ENCODE measurements at regions not wholly inside any gene's neighbourhood (a gene's known extent, or its start where the extent isn't known, plus 50 kb on each side); places are given as distances from the start of the nearest gene placed in this dataset.

DNA sequence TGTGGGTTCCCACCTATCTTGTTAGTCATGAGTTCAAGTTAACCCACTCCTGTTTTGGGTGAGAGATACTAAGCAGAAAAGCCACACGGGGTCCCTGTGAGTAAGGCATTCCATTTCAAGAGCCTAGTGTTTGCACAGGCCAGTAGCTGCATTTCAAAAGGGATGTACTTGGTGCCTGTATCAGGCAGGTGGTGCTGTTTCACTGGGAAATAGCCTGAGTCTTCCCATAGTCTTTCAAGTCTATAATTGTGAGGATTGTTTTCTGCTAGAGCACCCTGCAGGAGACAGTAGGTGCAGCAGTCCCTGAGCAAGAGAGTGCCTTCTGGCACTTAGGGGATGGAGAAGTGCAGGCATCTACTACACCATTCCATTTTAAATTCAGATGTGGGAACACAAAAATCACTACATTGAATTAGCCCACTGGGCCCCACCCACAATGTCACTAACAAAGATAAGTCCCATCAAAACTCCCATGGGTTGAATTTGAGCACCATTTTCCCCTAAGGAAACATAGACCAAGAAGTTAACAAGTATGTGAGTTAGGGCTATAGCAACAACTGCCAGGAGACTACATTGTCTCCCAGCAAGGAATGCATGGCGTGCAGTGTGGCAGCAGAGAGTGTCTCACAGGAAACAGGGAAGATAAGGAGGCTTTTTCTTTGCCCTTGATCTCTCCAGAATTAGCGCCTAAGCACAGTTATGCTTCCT, 263.2 kb downstream of the COX7C start:
- Histone ChIP-seq H3K27ac (ENCODE audit: low read depth) (no peak overlapping the region), H3K4me2 (no peak overlapping the region), H3K79me2 (replicated peaks; ENCODE audit: insufficient read depth) (no peaks in the 10 kb centered on the region), H3K27me3 (ENCODE audit: insufficient read depth) (no peaks in the 10 kb centered on the region), H4K20me1 (replicated peaks; ENCODE audit: insufficient read depth) (no peaks in the 10 kb centered on the region), H3K9me2 (ENCODE audit: insufficient read depth) (no peaks in the 10 kb centered on the region), H2AFZ (no peak overlapping the region), H3K4me3 (no peak overlapping the region), H3F3A (replicated peaks; ENCODE audit: low read depth) (no peaks in the 10 kb centered on the region), H3K4me1 (ENCODE audit: insufficient read depth) (peaks cover 4% of the 10 kb centered on the region; the same call in 1 of the 2 replicates), H3K36me3 (ENCODE audit: insufficient read depth) (no peaks in the 10 kb centered on the region)
- Mint-ChIP-seq H3K4me3 (no peak overlapping the region), H3K27me3 (ENCODE audit: insufficient read depth, low read depth, poor library complexity) (no peaks in the 10 kb centered on the region), H3K9me3 (no peaks in the 10 kb centered on the region), H3K36me3 (ENCODE audit: low read depth) (no peaks in the 10 kb centered on the region), H3K27ac (0 out of 2 replicates have a peak overlapping the region, but pooled peaks have one; percentile 59), H3K4me1 (peaks cover 9% of the 10 kb centered on the region; the same call in 2 of the 3 replicates)
- ATAC-seq (peak; percentile 97), DNase-seq (ENCODE audit: low spot score) (peak; percentile 92)
- TF ChIP-seq, protein P1, sequence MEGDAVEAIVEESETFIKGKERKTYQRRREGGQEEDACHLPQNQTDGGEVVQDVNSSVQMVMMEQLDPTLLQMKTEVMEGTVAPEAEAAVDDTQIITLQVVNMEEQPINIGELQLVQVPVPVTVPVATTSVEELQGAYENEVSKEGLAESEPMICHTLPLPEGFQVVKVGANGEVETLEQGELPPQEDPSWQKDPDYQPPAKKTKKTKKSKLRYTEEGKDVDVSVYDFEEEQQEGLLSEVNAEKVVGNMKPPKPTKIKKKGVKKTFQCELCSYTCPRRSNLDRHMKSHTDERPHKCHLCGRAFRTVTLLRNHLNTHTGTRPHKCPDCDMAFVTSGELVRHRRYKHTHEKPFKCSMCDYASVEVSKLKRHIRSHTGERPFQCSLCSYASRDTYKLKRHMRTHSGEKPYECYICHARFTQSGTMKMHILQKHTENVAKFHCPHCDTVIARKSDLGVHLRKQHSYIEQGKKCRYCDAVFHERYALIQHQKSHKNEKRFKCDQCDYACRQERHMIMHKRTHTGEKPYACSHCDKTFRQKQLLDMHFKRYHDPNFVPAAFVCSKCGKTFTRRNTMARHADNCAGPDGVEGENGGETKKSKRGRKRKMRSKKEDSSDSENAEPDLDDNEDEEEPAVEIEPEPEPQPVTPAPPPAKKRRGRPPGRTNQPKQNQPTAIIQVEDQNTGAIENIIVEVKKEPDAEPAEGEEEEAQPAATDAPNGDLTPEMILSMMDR (conservative IDR thresholded peaks at IDR 0.05; ENCODE audit: low read depth in 2 of 2): peak; percentile 96 to 97
- TF ChIP-seq ZNF331 (CRISPR knock-in tag; IDR thresholded peaks at IDR 0.05; ENCODE audit: low read depth): no peak
- TF ChIP-seq STAT1 (IDR thresholded peaks at IDR 0.05; ENCODE audit: unreplicated experiment): no peak
- TF ChIP-seq, protein P2, sequence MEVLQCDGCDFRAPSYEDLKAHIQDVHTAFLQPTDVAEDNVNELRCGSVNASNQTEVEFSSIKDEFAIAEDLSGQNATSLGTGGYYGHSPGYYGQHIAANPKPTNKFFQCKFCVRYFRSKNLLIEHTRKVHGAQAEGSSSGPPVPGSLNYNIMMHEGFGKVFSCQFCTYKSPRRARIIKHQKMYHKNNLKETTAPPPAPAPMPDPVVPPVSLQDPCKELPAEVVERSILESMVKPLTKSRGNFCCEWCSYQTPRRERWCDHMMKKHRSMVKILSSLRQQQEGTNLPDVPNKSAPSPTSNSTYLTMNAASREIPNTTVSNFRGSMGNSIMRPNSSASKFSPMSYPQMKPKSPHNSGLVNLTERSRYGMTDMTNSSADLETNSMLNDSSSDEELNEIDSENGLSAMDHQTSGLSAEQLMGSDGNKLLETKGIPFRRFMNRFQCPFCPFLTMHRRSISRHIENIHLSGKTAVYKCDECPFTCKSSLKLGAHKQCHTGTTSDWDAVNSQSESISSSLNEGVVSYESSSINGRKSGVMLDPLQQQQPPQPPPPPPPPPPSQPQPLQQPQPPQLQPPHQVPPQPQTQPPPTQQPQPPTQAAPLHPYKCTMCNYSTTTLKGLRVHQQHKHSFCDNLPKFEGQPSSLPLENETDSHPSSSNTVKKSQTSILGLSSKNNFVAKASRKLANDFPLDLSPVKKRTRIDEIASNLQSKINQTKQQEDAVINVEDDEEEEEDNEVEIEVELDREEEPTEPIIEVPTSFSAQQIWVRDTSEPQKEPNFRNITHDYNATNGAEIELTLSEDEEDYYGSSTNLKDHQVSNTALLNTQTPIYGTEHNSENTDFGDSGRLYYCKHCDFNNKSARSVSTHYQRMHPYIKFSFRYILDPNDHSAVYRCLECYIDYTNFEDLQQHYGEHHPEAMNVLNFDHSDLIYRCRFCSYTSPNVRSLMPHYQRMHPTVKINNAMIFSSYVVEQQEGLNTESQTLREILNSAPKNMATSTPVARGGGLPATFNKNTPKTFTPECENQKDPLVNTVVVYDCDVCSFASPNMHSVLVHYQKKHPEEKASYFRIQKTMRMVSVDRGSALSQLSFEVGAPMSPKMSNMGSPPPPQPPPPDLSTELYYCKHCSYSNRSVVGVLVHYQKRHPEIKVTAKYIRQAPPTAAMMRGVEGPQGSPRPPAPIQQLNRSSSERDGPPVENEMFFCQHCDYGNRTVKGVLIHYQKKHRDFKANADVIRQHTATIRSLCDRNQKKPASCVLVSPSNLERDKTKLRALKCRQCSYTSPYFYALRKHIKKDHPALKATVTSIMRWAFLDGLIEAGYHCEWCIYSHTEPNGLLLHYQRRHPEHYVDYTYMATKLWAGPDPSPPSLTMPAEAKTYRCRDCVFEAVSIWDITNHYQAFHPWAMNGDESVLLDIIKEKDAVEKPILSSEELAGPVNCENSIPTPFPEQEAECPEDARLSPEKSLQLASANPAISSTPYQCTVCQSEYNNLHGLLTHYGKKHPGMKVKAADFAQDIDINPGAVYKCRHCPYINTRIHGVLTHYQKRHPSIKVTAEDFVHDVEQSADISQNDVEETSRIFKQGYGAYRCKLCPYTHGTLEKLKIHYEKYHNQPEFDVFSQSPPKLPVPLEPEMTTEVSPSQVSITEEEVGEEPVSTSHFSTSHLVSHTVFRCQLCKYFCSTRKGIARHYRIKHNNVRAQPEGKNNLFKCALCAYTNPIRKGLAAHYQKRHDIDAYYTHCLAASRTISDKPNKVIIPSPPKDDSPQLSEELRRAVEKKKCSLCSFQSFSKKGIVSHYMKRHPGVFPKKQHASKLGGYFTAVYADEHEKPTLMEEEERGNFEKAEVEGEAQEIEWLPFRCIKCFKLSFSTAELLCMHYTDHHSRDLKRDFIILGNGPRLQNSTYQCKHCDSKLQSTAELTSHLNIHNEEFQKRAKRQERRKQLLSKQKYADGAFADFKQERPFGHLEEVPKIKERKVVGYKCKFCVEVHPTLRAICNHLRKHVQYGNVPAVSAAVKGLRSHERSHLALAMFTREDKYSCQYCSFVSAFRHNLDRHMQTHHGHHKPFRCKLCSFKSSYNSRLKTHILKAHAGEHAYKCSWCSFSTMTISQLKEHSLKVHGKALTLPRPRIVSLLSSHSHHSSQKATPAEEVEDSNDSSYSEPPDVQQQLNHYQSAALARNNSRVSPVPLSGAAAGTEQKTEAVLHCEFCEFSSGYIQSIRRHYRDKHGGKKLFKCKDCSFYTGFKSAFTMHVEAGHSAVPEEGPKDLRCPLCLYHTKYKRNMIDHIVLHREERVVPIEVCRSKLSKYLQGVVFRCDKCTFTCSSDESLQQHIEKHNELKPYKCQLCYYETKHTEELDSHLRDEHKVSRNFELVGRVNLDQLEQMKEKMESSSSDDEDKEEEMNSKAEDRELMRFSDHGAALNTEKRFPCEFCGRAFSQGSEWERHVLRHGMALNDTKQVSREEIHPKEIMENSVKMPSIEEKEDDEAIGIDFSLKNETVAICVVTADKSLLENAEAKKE (CRISPR knock-in tag; IDR thresholded peaks at IDR 0.05): peak; percentile 82

All from GM23338 (cell line).